ENCODE measurements at regions not wholly inside any gene's neighbourhood (a gene's known extent, or its start where the extent isn't known, plus 50 kb on each side); places are given as distances from the start of the nearest gene placed in this dataset.

DNA sequence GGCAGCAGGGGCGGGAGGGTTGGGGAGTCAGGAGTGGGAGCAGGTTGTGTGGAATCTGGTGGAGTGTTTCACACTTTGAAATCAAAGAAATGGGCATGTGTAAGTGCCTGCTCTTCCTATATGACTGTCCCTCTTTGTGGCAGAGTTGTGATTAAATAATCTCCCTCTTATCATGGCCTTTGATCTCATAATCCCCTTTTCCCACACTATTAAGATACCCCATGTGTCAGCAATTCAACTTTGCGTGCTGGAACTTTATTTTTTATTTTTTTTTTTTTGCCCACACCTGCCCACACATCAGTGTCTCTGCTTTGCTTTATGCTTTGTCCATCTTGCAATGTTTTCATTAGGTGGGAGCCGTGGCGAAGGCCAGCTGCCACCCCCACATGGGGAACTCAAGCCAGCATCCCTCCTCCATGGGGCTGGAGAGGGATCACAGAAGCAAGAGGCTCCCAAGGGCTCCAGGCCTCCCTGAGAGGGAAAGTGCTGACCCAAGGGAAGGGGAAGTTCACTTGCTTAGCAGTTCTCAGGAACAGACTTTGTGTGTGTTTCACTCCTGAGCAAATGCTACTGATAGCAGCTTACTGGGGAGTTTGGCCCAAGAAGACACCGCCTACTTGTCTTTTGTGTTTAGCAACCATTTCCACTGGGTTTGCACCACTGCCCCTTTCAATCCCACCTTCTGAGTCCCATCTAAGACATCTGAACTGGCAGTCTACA lies 243.4 kb downstream of the BCL11A start:
- TF ChIP-seq, protein P1, sequence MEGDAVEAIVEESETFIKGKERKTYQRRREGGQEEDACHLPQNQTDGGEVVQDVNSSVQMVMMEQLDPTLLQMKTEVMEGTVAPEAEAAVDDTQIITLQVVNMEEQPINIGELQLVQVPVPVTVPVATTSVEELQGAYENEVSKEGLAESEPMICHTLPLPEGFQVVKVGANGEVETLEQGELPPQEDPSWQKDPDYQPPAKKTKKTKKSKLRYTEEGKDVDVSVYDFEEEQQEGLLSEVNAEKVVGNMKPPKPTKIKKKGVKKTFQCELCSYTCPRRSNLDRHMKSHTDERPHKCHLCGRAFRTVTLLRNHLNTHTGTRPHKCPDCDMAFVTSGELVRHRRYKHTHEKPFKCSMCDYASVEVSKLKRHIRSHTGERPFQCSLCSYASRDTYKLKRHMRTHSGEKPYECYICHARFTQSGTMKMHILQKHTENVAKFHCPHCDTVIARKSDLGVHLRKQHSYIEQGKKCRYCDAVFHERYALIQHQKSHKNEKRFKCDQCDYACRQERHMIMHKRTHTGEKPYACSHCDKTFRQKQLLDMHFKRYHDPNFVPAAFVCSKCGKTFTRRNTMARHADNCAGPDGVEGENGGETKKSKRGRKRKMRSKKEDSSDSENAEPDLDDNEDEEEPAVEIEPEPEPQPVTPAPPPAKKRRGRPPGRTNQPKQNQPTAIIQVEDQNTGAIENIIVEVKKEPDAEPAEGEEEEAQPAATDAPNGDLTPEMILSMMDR (IDR thresholded peaks at IDR 0.05), result no peak
- no peak for TF ChIP-seq POLR2A (IDR thresholded peaks at IDR 0.05)

All from Peyer's patch (tissue), 4 donors.